Prostate gland (tissue), 2 donors: ENCODE measurements at regions not wholly inside any gene's neighbourhood (a gene's known extent, or its start where the extent isn't known, plus 50 kb on each side); places are given as distances from the start of the nearest gene placed in this dataset.

Experiments
- DNase-seq: peaks from one replicate; pipeline ENCODE4 v3.0.0-alpha.2; 2019; ENCODE audit warnings: low spot score
- H3K27ac ChIP-seq, 2 donors: fragments of 200-600 bp; sonication (generic); 2 replicates each; pipeline ENCODE4 v1.5.1; 2017 to 2019
- H3K27me3 ChIP-seq: fragments of 200-600 bp; sonication (generic); replicated peaks from 2 replicates; pipeline ENCODE4 v1.5.1; 2019; ENCODE audit not compliant: insufficient read depth
- H3K36me3 ChIP-seq, 2 donors: fragments of 200-600 bp; sonication (generic); 1 replicate in 1 of 2; 2 replicates in 1 of 2; pipeline versions ENCODE4 v1.5.1 to v1.8.1; 2017 to 2019
- H3K4me1 ChIP-seq: fragments of 200-600 bp; sonication (generic); replicated peaks from 2 replicates; pipeline ENCODE4 v1.5.1; 2019
- H3K4me3 ChIP-seq, 2 donors: fragments of 200-600 bp; sonication (generic); 2 replicates each; pipeline ENCODE4 v1.5.1; 2017 to 2019
- H3K9me3 ChIP-seq: fragments of 200-600 bp; sonication (generic); 2 replicates; pipeline ENCODE4 v1.5.1; 2017
- POLR2A ChIP-seq: fragments of 450-650 bp; IDR thresholded peaks from one replicate; pipeline ENCODE4 v1.6.1; 2016; ENCODE audit warnings: antibody characterized with exemption, mild to moderate bottlenecking
- POLR2AphosphoS5 ChIP-seq: sonication (generic); formaldehyde crosslinking; IDR thresholded peaks from one replicate; pipeline ENCODE4 v1.6.1; 2017; ENCODE audit warnings: antibody characterized with exemption
- WGBS: methylation state at CpG from one replicate; pipeline ENCODE4 v1.1.5; 2018; 5-methylcytosine and 5-hydroxymethylcytosine counted together
- intact Hi-C: fragments of 100-400 bp; cut with DNase I; formaldehyde crosslinking; loops from one replicate; pipeline ENCODE4 v1.14.2; 2022
- TF ChIP-seq, protein P1 (sequence below), 4 experiments: fragments of 200-600 bp in 2 of 4; fragments of 450-650 bp in 2 of 4; sonication (generic) in 2 of 4; IDR thresholded peaks; 1 replicate in 3 of 4; 2 replicates in 1 of 4; pipeline ENCODE4 v1.5.1; 2016 to 2019; ENCODE audit warnings: antibody characterized with exemption in 4 of 4, mild to moderate bottlenecking in 2 of 4, moderate library complexity in 2 of 4

DNA sequence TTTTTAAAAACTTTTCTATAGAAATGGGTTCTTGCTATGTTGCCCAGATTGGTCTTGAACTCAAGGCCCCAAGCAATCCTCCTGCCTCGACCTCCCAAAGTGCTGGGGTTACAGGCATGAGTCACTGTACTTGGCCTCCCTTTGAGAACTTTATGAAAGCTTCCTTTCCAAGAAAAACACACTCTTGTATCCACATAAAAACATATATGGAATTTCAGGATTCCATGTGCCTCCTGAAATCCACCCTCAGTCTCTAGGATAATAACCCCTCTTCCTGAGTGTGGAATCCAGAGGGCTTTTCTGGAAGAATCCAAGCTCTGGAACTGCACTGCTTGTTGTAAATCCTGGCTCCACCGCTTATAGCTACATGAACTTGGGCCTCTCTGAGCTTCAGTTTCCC is 53.2 kb upstream of the MRTFB start:
- Histone ChIP-seq H3K4me3 (no peak overlapping the region), H3K9me3 (no peaks in the 10 kb centered on the region), H3K27me3 (no peaks in the 10 kb centered on the region), H3K36me3 (no peaks in the 10 kb centered on the region), H3K4me1 (peaks cover 12% of the 10 kb centered on the region), H3K27ac (no peak overlapping the region)
- intact Hi-C loops = loop anchor here (10.0 kb wide), 1 partner anchor 63 kb away; no protein-coding TSS in a partner anchor
- no peak for DNase-seq
- 77% methylated on average over 2 of the region's 2 CpGs for WGBS
- TF ChIP-seq, protein P1, sequence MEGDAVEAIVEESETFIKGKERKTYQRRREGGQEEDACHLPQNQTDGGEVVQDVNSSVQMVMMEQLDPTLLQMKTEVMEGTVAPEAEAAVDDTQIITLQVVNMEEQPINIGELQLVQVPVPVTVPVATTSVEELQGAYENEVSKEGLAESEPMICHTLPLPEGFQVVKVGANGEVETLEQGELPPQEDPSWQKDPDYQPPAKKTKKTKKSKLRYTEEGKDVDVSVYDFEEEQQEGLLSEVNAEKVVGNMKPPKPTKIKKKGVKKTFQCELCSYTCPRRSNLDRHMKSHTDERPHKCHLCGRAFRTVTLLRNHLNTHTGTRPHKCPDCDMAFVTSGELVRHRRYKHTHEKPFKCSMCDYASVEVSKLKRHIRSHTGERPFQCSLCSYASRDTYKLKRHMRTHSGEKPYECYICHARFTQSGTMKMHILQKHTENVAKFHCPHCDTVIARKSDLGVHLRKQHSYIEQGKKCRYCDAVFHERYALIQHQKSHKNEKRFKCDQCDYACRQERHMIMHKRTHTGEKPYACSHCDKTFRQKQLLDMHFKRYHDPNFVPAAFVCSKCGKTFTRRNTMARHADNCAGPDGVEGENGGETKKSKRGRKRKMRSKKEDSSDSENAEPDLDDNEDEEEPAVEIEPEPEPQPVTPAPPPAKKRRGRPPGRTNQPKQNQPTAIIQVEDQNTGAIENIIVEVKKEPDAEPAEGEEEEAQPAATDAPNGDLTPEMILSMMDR (IDR thresholded peaks at IDR 0.05) = no peak
- no peak for TF ChIP-seq POLR2A
- no peak for TF ChIP-seq POLR2AphosphoS5

DNA sequence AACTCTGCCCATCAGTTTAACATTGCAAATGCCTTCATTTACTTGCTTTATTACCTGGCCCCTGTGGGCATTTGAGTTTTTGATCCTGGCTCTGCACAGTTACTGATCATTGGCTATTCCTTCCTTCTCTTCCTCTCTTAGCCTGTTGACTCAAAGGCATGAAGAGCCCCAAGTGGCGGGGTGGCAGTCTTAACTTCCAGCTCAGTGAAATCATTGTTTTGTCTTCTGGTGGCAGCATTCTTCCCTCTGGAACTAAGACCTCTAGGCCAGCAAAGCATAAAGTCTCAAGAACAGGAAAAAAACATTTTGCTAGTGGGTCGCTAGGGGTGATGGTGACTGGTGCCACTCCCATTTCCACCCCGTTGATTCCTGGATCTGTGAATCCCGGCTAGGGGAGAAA is 52.3 kb upstream of the MRTFB start:
- TF ChIP-seq POLR2A (no peak), POLR2AphosphoS5 (no peak)
- TF ChIP-seq, protein P1 (IDR thresholded peaks at IDR 0.05) = no peak
- DNase-seq = no peak
- no peak overlapping the region for H3K27ac ChIP-seq
- no peaks in the 10 kb centered on the region for H3K9me3 ChIP-seq
- intact Hi-C loops = loop anchor here (10.0 kb wide), 1 partner anchor 64 kb away; no protein-coding TSS in a partner anchor
- H3K27me3 ChIP-seq = no peaks in the 10 kb centered on the region
- H3K4me1 ChIP-seq = peaks cover 6% of the 10 kb centered on the region
- WGBS = 96% methylated on average over 4 of the region's 4 CpGs
- H3K4me3 ChIP-seq = no peak overlapping the region
- no peaks in the 10 kb centered on the region for H3K36me3 ChIP-seq

DNA sequence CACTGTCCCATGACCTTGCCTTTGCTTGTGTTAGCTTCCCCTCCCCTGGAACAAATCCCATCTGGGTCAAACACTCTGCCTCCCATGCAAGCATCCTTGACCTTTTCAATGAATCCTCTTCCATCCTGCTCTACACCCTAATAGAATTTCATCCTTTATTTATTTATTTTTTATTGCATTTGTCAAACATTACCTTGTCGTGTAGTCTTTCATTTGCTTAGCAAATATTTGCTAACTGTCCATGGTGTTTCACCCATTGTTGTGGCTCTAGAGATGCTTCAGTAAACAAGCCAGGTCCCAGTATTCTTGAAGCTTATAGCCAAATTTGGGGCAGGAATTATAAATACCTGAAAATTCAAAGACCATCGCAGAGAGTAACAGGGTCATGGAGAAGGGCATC is 51.0 kb upstream of the MRTFB start:
- intact Hi-C loops = no loop called here
- TF ChIP-seq, protein P1 (IDR thresholded peaks at IDR 0.05) = no peak
- peak; percentile 65 for TF ChIP-seq POLR2AphosphoS5
- Histone ChIP-seq H3K4me3 (no peak overlapping the region), H3K9me3 (no peaks in the 10 kb centered on the region), H3K4me1 (peaks cover 6% of the 10 kb centered on the region), H3K36me3 (no peaks in the 10 kb centered on the region), H3K27ac (no peak overlapping the region), H3K27me3 (no peaks in the 10 kb centered on the region)
- no peak for DNase-seq
- WGBS = 51% methylated on average over 2 of the region's 2 CpGs
